Peyer's patch (tissue), 4 donors: ENCODE measurements at regions not wholly inside any gene's neighbourhood (a gene's known extent, or its start where the extent isn't known, plus 50 kb on each side); places are given as distances from the start of the nearest gene placed in this dataset.
"Not testable (repeated sequence)": the region's sequence is repeated elsewhere in the genome, so short reads cannot be mapped to it uniquely, and the experiment has no call there.

ENCODE experiments used
- DNase-seq, 3 donors: peaks; one replicate each; pipeline ENCODE4 v3.0.0-alpha.2; 2017 to 2019
- H3K27ac ChIP-seq, 4 donors: fragments of 200-600 bp; sonication (generic); one replicate each; pipeline ENCODE4 v1.5.1; 2016 to 2019
- H3K27me3 ChIP-seq, 2 donors: fragments of 200-600 bp; sonication (generic); one replicate each; pipeline ENCODE4 v1.5.1; 2019
- H3K36me3 ChIP-seq, 3 donors: fragments of 200-600 bp; sonication (generic); one replicate each; pipeline ENCODE4 v1.5.1; 2016 to 2019
- H3K4me1 ChIP-seq, 4 donors: fragments of 200-600 bp; sonication (generic); one replicate each; pipeline ENCODE4 v1.5.1; 2016 to 2019
- H3K4me3 ChIP-seq, 4 donors: fragments of 200-600 bp; sonication (generic); 1 replicate in 3 of 4; 2 replicates in 1 of 4; pipeline ENCODE4 v1.5.1; 2016 to 2019; ENCODE audit warnings: mild to moderate bottlenecking in 1 of 4
- H3K9me3 ChIP-seq, 4 donors: fragments of 200-600 bp; sonication (generic); one replicate each; pipeline ENCODE4 v1.5.1; 2016 to 2019; ENCODE audit warnings: mild to moderate bottlenecking in 1 of 4
- POLR2A ChIP-seq, 2 donors: fragments of 450-650 bp; IDR thresholded peaks; one replicate each; pipeline ENCODE4 v1.5.1; 2017; ENCODE audit warnings: antibody characterized with exemption in 2 of 2, mild to moderate bottlenecking in 2 of 2, moderate library complexity in 2 of 2
- TF ChIP-seq, protein P1 (sequence below), 6 experiments: fragments of 450-650 bp in 4 of 6; fragments of 200-600 bp in 2 of 6; sonication (generic) in 1 of 6; IDR thresholded peaks; one replicate each; pipeline ENCODE4 v1.5.1; 2017 to 2019; ENCODE audit warnings: antibody characterized with exemption in 6 of 6, mild to moderate bottlenecking in 3 of 6, moderate library complexity in 1 of 6

DNA sequence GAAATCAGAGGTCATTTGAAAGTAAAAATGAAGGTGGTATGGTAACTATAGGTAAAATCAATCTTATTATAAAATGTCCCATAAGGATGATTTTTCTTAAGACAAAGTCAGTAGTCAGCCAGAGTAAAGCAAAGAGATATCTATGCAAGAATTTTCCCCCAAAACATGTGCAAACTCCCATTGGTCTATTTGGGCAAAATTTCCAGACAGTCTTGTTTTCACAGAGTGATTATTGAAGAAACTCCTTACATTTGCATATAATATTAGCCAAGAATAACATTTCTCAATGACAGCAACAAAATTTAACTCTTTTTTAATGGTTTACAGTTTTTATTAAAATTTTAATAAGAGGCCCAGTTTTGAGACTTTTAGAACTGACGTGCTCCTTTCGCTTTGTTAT is 406.1 kb upstream of the GRAMD2B start:
- DNase-seq = no peak
- H3K27ac ChIP-seq = no peak overlapping the region
- H3K9me3 ChIP-seq = no peaks in the 10 kb centered on the region
- H3K27me3 ChIP-seq = no peaks in the 10 kb centered on the region
- no peak overlapping the region for H3K4me3 ChIP-seq
- H3K4me1 ChIP-seq = no peaks in the 10 kb centered on the region
- H3K36me3 ChIP-seq = no peaks in the 10 kb centered on the region
- TF ChIP-seq, protein P1, sequence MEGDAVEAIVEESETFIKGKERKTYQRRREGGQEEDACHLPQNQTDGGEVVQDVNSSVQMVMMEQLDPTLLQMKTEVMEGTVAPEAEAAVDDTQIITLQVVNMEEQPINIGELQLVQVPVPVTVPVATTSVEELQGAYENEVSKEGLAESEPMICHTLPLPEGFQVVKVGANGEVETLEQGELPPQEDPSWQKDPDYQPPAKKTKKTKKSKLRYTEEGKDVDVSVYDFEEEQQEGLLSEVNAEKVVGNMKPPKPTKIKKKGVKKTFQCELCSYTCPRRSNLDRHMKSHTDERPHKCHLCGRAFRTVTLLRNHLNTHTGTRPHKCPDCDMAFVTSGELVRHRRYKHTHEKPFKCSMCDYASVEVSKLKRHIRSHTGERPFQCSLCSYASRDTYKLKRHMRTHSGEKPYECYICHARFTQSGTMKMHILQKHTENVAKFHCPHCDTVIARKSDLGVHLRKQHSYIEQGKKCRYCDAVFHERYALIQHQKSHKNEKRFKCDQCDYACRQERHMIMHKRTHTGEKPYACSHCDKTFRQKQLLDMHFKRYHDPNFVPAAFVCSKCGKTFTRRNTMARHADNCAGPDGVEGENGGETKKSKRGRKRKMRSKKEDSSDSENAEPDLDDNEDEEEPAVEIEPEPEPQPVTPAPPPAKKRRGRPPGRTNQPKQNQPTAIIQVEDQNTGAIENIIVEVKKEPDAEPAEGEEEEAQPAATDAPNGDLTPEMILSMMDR (IDR thresholded peaks at IDR 0.05) = no peak
- no peak for TF ChIP-seq POLR2A (IDR thresholded peaks at IDR 0.05)

DNA sequence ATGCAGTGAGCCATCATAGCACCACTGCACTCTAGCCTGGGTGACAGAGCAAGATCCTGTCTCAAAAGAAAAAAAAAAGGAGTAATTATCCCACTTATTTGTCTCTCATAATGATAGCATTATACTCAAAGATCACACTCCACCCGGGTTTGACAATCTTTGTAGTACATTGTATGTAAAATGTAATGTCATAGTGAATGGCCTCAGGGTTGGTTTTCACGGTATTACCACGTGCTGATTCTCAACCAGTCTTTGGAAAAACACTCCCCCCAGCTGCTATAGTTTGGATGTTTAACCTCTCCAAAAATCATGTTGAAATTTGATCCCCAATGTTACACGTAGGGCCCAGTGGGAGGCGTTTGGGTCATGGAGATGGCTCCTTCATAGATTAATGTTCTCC is 402.4 kb upstream of the GRAMD2B start:
- Histone ChIP-seq H3K4me3 (no peak overlapping the region), H3K27ac (no peak overlapping the region), H3K36me3 (no peaks in the 10 kb centered on the region), H3K9me3 (no peaks in the 10 kb centered on the region), H3K27me3 (no peaks in the 10 kb centered on the region), H3K4me1 (no peaks in the 10 kb centered on the region)
- no peak for DNase-seq
- TF ChIP-seq, protein P1 (IDR thresholded peaks at IDR 0.05) = no peak
- no peak for TF ChIP-seq POLR2A (IDR thresholded peaks at IDR 0.05)

DNA sequence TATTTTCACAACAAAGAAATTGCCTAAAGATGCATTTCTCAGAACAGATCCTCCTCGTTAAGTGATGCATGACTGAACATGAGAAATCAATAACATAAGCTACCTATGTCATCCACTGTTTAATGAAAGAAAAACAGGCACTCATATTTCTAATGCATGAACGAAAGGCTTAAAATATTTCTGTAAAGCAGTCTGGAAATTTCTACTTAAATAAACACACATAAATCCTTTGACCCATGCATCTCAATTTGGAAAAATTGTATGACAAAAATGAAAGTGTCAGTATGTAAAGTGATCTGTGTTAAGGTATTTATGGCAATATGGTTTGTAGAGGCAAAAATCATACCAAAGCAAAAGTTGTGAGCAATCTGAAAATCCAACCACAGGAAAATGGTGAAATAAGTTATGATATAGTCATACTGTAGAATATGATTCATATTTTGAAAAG is 399.2 kb upstream of the GRAMD2B start:
- Histone ChIP-seq H3K27ac (no peak overlapping the region), H3K9me3 (peaks cover 0 to 3% (median 0%) of the 10 kb centered on the region in 4 donors), H3K4me3 (no peak overlapping the region), H3K27me3 (no peaks in the 10 kb centered on the region), H3K4me1 (no peaks in the 10 kb centered on the region), H3K36me3 (no peaks in the 10 kb centered on the region)
- DNase-seq = no peak
- no peak for TF ChIP-seq POLR2A (IDR thresholded peaks at IDR 0.05)
- TF ChIP-seq, protein P1 (IDR thresholded peaks at IDR 0.05) = no peak

DNA sequence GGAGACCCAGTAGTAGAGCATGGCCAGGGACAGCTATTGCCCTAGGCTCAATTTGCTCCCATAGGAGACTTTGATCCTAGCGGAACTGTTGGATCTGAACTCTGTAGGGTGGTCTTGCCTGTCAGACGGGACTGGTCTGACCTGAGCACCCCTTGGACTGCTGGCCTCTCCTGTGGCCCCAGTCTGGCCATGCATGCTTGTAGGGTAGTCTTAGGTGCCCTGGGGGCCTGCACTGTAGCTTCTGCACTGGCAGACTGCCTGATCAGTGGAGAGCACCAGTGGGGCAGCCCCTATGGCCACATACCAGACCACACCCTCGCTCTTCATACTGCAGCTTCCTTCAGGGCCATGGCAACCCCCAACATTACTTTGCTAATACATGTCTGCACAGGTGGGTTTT is 396.1 kb upstream of the GRAMD2B start:
- peaks cover 0 to 3% (median 0%) of the 10 kb centered on the region in 4 donors for H3K9me3 ChIP-seq
- no peak for DNase-seq
- H3K36me3 ChIP-seq = no peaks in the 10 kb centered on the region
- H3K4me1 ChIP-seq = no peaks in the 10 kb centered on the region
- no peaks in the 10 kb centered on the region for H3K27me3 ChIP-seq
- H3K27ac ChIP-seq = no peak overlapping the region
- no peak overlapping the region for H3K4me3 ChIP-seq
- no peak for TF ChIP-seq POLR2A (IDR thresholded peaks at IDR 0.05)
- TF ChIP-seq, protein P1 (IDR thresholded peaks at IDR 0.05) = no peak

DNA sequence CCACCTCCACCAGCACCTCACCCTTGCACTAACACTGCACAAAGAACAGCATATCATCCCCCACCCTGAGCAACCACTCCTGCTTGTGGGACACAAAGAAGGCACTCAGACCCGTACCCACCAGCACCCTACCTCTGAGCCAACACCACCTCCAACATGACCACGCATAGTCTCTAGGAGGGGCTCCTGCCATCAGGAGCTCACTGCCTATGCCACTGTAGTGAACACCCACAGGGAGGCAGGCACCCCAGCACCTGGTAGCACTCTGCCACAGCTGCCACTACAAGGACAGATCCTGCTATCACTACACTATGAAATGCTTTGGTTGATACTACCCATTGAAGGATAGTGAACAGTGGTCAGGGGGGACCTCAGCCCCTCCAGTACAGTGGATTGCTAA is 395.6 kb upstream of the GRAMD2B start:
- Histone ChIP-seq H3K27me3 (no peaks in the 10 kb centered on the region), H3K27ac (no peak overlapping the region), H3K36me3 (no peaks in the 10 kb centered on the region), H3K4me3 (no peak overlapping the region), H3K9me3 (peaks cover 0 to 3% (median 0%) of the 10 kb centered on the region in 4 donors), H3K4me1 (no peaks in the 10 kb centered on the region)
- no peak for DNase-seq
- TF ChIP-seq, protein P1 (IDR thresholded peaks at IDR 0.05) = no peak
- TF ChIP-seq POLR2A (IDR thresholded peaks at IDR 0.05) = no peak

DNA sequence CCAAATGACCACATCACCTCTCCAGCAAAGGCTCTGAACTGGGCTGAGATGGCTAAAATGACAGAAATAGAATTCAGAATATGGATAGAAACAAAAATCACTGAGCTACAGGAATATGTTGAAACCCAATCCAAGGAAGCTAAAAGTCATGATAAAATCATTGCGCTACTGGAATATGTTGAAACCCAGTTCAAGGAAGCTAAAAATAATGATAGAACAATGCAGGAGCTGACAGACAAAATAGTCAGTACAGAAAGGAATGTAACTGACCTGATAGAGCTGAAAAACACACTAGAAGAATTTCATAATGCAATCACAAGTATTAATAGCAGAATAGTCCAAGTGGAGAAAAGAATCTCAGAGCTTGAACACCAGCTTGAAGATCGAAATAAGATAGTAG is 394.9 kb upstream of the GRAMD2B start:
- no peaks in the 10 kb centered on the region for H3K36me3 ChIP-seq
- H3K27ac ChIP-seq = no peak overlapping the region
- DNase-seq = no peak
- peaks cover 0 to 3% (median 0%) of the 10 kb centered on the region in 4 donors for H3K9me3 ChIP-seq
- no peak for TF ChIP-seq POLR2A (IDR thresholded peaks at IDR 0.05)
- TF ChIP-seq, protein P1 (IDR thresholded peaks at IDR 0.05) = no peak
- no peaks in the 10 kb centered on the region for H3K27me3 ChIP-seq
- no peak overlapping the region for H3K4me3 ChIP-seq
- no peaks in the 10 kb centered on the region for H3K4me1 ChIP-seq

DNA sequence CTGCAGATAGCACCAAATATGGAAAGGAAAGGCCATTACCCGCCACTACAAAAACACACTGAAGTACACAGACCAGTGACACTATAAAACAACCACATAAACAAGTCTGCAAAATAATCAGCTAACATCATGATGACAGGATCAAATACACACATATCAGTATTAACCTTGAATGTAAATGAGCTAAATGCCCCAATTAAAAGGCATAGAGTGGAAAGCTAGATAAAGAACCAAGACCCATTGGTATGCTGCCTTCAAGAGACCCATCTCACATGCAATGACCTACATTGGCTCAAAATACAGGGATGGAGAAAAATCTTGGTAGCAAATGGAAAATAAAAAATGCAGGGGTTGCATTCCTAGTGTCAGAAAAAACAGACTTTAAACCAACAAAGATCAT is 393.9 kb upstream of the GRAMD2B start:
- H3K9me3 ChIP-seq, H3K36me3 ChIP-seq, H3K27ac ChIP-seq, H3K4me1 ChIP-seq, H3K27me3 ChIP-seq, DNase-seq, H3K4me3 ChIP-seq: not testable (repeated sequence)
